NOMO-1 treated with DMSO at 0.1 percent for 48 hours (cell line): ENCODE measurements at regions not wholly inside any gene's neighbourhood (a gene's known extent, or its start where the extent isn't known, plus 50 kb on each side); places are given as distances from the start of the nearest gene placed in this dataset.
A peak's percentile ranks its signal among the peaks of the same experiment; 100 is the strongest.
"Not testable (repeated sequence)": the region's sequence is repeated elsewhere in the genome, so short reads cannot be mapped to it uniquely, and the experiment has no call there.

ENCODE experiments used
- DNase-seq: peaks from one replicate; lab custom pipeline; 2025; ENCODE audit not compliant: unreplicated experiment; lab: John Stamatoyannopoulos, UW

DNA sequence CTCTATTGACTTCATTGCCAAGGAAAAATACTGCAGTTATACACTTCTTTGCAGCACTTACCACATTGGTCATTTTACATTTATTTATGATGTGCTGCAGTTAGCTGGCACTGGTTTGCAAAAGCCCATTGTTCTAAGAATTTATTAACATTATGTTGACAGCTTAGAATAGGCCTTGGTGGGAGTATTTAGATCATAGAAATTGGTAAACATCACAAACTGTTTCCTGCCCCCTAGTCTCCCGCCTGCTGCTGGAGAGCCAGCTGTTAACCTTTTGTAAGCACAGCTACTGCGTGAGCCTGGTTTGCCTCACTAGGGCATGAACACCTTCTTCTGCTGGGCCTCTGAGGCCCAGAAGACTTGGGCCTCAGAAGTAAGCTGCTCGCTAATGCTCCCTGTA lies 651.4 kb upstream of the GOT2 start:
- DNase-seq, result no peak

DNA sequence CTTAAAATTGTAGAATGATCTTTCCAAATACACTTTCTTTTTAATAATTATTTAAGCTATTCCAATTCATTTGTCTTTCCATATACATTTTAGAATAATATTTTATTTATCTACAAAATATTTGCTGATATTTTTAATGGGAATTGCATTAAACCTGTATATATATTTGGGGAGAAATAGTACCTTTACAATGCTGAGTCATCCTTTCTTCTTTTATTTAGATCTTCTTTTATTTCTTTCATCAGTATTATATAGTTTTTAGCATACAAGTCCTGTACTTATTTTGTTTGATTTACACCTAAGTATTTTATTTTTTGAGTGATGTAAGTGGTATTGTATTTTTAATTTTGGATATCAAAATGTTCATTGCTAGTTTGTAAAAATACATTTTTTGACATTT lies 639.5 kb upstream of the GOT2 start:
- no peak for DNase-seq

DNA sequence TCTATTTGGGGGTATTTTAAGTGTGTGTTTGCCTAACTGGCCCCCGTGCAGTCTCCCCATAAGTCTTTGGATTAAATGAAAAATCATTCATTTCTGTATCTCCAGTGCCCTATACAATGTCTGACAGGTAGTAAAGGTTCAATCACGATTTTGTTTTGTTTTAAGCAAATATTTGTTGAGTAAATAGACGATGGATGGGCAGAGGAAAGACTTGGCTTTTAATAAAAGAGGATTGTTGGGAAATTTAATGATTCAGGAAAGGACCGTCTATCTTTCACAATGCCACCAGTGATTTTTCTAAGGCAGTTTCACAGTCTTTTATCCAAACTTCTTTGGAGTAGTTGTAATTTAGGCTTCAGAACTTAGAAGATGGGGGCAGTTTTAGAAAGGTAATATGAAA lies 636.6 kb upstream of the GOT2 start:
- DNase-seq, result no peak

DNA sequence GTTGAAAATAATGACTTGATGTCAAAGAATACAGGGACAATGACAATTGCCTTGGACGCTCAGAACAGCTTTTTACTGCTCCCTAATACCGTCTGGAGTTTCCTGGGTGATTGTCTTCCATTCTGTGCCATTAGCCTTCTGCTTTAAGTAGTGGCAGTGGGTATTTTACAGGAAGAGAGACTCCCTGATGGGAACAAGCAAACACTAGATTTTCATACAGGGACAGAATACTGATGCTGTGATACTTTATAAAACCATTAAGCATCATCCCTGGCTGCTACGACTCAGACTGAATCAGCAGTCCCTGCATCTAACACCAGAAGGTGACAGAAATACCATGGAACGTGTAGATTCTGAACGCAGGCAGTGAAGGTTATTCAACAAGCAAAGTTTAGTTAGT lies 635.4 kb upstream of the GOT2 start:
- no peak for DNase-seq

DNA sequence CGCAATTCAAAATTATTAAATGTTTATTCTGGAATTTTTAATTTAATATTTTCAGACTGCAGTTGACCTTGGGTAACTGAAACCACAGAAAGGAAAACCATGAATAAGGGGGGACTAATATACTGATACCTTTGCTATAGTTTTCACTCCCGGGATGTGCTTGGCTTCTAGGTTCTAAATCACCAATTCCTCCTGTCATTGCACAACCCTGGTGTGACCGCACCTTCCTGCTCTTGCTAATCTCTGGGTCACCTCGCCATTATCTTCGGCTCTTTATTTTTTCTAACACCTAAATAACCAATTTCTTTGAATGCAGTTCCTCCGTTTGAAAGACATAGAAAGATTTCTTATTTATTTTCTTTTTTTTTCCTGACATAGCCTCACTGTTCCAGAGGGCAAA lies 634.5 kb upstream of the GOT2 start:
- DNase-seq, result peak; percentile 17

DNA sequence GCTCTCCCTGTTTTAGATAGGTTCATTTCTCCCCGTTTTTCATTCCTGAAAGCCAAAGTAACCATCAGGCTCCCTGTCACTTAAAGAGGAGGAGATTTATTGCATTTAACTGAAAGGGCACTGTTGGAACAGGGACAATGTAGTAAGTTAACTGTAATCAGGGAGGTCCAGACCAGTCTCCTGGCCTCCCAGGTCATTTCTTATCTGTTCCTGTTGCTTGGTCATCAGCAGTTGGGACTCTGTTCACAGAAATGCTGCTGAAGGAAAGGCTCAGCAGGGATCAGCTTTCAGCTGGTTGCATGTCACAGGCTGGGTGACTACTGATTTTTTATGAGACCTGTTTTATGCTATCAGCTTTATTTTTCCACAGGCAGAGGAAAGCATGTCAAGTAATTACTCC lies 622.6 kb upstream of the GOT2 start:
- no peak for DNase-seq

DNA sequence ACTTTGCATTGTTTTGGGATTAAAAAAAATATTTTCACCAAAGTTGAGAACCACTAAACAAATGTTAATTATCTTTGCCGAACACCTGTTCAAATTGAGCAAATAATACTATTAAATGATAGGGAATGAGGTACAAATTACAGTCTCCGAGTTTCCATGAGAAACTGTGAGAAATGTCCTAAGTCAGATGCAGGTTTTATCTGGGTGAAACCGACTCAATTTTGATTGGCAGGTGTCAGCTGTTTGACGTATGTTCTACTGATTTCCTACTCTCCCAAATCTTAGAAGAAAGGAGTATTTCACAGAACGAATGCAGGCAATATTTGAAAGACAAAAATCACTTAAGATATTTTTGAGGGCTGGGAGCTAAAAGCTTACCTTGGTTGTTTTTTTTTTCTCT lies 622.0 kb upstream of the GOT2 start:
- DNase-seq, result no peak

DNA sequence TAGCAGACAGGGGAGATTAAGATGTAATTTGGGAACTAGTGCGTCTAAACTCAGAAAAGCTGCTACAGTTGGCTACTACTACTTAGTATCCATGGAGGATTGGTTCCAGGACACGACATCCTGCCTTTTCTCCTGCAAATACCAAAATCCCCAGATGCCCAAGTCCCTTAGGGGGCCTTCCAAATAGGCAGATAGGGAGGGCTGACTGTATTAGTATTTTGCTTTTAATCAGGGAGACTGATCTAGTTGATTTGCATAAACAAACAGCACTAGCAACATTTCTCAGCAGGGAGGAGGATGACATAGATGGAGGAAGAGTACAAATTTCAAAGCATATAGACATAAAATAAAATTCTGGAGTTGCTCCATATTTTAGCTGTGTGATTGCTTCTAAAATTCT lies 621.6 kb upstream of the GOT2 start:
- DNase-seq, result no peak

DNA sequence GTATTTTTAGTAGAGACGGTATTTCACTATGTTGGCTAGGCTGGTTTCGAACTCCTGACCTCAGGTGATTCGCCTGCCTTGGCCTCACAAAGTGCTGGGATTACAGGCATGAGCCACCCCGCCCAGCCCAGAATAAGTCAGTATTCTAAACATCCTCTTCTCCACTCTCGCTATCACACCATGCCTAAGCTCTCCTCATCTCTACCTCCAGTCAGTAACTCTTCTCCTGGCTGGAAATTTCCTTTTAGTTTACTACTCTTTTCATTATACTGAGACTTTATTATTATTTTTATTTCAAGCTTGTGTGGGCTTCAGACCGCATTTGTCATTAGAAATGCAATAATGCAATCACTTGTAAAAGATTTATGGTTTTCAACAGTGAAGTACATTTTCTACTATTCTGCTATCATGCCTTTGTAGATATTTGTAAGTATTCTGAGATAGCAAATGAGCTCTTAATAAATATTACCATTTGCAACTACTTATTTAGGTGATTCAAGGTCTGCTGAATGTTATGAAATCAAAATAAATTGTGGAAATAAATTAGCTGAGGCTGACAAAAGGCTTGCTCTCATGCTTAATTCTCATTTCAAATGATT lies 617.3 kb upstream of the GOT2 start:
- no peak for DNase-seq

DNA sequence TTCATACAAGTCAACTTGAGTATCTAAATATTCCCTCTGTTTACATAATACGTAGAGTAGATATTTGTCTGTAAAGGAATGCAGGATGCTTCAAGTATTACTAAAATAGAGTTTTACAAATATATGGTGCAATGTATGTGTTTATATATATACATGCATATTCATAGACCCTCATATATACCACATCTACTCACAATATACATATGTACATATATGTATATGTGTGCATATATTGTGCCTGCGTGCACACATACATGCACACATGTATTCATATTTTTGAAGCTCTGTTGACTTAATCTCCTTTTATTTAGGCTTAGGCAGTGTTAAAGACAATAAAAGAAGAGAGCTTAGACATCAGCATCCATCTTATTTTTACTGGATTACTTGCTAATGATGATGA lies 616.6 kb upstream of the GOT2 start:
- no peak for DNase-seq

DNA sequence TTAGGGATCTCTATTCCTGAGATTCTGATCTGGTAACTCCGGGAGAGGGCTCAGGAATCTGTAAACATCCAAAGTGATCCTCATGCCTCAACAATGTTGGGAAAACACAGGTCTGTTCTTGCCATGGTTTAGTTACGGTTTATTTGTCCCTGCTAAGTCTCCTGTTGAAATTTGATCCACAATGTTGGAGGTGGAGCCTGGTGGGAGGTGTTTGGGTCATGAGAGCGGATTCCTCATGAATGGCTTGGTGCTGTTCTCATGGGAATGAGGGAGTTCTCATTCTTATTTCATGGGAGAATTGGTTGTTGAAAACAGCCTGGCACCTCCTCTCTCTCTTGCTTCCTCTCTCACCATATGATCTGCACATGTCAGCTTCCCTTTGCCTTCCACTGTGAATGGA lies 608.6 kb upstream of the GOT2 start:
- no peak for DNase-seq

DNA sequence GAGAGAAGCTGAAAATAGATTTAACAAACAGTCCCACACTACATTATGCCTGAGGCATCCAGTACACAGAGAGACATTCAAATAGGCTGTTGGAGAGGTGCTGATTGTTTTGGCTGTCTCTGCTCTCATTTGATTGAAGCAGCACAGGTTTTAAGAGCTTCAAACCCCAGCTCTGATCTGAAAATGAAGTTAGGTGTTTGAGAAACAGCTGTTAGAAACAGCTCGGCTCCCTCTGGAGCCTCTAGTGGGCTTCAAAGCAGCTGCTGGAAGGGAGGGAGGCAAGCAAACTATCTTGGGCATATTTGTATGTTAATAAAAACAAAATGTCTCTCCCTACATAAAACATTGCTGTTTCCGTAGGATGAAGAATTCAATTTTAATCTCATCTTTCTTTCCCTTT lies 607.3 kb upstream of the GOT2 start:
- no peak for DNase-seq

DNA sequence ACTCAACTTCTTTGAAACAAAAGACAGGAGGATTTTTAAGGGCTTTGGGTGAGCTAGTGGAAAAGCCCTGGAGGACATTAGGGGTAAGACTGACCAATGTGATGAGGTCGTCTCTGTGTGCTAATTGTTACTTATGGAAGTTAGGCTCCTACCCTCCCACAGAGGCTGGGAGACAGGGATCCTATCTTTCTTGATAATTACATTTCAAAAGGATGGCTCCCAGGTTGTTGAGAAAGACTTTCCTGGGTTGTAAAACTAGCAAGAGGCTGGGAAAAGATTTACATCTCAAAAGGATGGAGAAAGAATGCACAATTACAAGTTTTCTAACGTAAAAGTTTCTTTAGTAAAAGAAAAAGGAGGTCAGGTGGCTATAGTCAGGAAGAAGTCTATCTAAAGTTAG lies 605.8 kb upstream of the GOT2 start:
- DNase-seq, result no peak

DNA sequence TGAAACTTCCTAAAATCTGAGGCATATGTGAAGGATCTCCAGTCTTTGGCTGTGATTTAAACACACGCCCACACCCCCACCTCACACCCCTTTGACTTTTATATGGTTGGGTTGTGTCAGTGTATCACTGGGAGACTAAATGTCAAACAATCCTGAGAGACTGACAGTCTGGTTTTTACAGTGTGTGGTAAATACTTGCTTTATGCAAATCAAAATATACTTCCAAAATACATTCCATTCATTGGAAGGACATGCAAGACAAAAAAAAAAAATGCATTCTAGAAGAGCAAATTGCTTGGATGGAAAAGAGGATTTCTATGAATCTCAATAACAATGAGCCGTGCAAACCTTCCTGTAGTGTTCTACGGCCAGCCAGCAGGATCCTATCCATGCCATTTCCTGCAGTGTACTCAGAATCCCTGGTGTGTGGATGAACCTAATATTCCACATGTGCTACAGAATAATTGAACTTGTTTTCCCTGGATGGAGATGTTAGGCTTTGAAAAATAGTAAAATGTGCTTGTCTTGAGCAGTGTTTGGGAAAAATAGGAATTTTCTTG lies 602.1 kb upstream of the GOT2 start:
- DNase-seq, result no peak

DNA sequence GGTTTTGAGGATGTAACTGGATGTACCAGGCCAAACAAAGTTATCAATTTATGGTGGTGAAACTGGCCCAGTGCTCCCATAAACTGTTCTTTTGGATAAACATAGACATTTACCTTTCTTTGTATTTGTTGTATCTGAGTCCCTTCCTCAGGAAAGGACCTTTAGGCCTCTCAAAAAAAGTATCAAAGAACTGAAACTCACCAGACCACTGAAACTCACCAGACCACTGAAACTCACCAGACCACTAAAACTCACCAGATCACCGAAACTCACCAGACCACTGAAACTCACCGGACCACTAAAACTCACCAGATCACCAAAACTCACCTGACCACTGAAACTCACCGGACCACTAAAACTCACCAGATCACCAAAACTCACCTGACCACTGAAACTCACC lies 597.6 kb upstream of the GOT2 start:
- DNase-seq, result not testable (repeated sequence)

DNA sequence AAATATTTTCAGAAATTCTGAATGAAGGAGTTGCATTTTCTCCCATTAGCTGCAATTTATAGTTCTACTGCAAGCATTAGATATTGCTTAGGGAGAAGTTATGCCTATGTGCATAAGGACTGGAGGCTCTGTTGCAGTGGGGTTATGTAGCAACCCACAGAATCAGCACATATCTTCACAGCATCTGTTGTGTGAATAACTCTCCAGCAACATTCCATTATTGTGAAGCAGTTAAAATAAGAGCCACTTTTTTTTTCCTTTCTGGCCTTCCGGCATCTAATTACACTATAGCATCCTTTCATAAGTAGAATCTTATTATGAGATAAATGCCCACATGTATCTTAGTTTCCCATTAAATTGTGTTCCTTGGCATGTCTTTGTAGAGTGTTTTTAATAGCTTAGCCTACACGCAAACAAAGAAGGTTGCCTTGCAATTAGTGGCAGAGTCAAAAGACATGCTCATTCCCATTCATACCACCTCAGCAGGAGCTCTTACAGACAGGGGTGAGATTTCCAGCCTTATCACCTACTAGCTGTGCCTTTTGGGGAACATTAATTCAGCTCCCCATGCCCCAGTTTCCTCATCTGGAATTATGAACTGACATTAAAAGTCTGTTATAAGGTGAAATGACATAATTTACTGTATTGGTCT lies 596.0 kb upstream of the GOT2 start:
- no peak for DNase-seq

DNA sequence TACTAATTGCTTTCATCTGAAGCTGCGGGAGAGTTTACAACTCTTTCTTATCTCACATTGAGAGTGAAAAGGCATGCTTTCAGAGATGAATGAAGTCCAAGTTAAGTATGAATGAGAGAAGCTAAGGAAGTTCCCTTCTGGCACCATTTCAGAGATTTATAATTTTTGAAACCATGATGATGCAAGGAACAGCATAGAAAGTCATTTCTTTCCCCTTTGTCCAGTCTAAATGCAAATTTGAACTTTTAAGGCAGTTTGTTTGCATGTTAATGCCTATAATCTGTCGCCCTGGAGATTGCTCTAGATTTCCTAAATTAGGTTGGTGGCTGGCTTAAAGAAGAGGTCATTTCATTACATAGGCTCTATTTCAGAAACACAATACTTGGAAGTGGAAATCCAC lies 594.8 kb upstream of the GOT2 start:
- DNase-seq, result peak; percentile 75

DNA sequence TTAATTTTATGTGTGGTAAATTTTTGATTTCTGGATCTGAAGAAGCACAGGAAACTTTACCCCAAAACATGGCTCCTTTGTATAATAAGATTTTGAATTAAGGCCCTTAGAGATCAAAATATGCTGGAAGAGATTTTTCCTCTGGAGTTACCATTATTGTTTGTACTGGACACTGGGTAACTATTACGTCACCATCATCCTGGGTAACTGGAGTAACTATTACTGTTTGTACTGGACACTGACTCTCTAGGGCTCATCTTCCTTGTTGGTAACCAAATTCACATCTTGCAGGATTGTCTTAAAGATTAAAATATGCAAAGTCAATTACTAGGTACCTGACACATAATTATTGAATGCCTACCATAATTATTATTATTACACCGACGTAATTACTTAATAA lies 593.8 kb upstream of the GOT2 start:
- no peak for DNase-seq

DNA sequence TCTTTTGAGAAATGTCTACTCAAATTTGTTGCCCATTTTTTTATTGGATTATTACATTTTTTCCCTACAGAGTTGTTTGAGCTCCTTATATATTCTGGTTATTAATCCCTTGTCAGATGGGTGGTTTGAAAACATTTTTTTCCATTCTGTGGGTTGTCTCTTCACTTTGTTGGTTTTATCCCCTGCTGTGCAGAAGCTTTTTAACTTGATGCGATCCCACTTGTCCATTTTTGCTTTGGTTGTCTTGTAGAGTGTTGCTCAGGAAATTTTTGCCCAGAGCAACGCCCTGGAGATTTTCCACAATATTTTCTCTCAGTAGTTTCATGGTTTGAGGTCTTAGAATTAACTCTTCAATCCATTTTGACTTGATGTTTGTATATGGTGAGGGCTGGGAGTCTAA lies 592.8 kb upstream of the GOT2 start:
- no peak for DNase-seq

DNA sequence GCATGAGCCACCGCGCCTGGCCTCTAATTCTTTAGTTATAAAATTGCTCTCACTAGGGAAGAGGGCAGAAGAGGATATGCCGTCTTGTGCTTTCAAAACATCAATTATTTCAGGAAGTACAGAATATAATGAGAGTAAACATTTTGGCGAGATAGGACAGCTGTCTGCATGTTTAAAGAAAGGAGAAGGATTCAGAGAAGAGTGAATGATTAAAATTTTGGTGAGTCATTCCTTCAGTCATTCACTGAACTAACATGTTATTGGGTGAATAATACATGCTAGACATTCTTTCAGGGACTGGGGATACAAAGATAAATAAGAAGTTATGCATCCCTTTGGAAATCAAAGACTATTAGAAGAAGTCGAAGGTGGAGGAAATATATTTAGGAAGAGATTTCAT lies 590.3 kb upstream of the GOT2 start:
- peak; percentile 36 for DNase-seq

DNA sequence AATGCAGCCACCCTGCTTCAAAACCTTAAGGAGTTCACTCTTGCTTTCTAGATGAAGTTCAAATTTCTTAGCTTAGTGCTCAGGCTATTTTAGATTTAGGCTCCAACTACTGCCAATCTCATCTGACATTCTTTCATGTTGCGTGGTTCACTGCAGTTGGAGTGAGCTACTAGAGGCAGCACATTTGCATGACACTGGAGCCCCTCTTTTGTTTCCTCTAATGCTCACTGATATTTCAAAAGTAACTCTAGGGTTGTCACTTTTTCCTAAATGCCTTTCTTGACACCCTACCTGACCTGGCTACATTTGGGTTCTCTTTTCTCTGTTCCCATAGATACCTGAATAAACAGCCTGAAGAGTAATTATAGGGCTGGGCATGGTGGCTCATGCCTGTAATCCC lies 586.5 kb upstream of the GOT2 start:
- DNase-seq, result no peak

DNA sequence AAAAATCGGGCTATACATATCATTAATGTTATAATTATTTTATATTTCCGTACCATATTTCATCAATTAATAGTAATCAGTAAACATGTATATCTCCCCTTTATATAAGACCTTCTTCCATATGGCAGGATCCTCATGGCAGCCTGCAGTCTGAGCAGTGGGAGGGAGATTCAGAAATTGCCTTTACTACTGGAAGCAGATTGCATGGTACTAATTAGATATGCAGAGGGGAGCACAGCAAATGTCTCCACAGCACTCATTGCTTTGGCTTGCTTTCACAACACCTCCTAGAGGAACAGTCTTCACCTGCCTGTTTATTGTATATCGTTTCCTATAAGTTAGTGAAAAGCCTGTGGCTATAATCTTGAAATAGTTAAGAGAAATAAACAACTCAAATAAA lies 585.8 kb upstream of the GOT2 start:
- no peak for DNase-seq

DNA sequence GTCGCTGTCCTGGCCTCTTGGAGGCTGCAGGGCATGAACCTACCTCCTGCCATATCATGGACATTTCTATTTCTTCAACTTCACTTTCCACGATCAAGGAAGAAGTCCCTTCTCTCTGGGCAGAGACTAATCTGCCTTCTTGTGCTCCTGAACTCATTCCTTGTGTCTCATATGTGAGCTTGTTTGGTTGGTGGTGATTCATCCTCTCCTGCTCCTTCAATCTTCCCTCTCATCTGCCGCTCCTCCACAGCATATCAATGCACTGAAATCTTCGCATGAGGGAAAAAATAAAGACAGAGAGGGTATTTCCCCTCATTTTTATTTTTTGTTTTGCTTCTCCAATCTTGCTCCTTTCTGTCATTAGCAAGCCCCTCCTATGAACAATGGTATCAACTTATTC lies 571.7 kb upstream of the GOT2 start:
- DNase-seq, result no peak
